ENCODE measurements at regions not wholly inside any gene's neighbourhood (a gene's known extent, or its start where the extent isn't known, plus 50 kb on each side); places are given as distances from the start of the nearest gene placed in this dataset.

DNA sequence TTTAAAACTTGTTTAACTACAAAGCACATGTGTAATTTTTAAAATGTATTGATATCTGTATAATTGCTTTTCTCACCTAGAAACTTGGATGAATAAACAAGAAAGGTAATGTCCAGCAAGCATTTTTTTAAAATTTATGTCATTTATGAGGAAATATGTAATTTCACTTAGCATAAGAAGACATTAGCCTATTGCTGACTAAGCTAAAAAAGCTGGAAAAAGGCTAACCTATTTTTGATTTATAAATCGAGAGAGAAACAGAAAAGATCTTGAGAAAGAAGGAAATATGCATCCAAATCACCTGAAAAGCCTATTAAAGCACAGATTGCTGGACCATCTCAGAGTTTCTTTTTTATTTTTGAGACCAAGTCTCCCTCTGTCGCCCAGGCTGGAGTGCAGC lies 1181.3 kb downstream of the SLITRK1 start:
- Histone ChIP-seq H3K4me2 (replicated peaks; ENCODE audit: extremely low read depth, low read length, poor library complexity, severe bottlenecking) (no peak overlapping the region), H3K9me3 (replicated peaks in 1 of 2; ENCODE audit: control insufficient read depth in 1 of 2, insufficient read depth in 1 of 2, low read length in 2 of 2) (peaks cover 2 to 5% of the 10 kb centered on the region in 2 donors), H3K27ac (ENCODE audit: low read depth in 1 of 2, low read length in 2 of 2) (no peak overlapping the region), H3K4me1 (ENCODE audit: control insufficient read depth in 1 of 2, insufficient read depth in 2 of 2, low read length in 2 of 2) (no peaks in the 10 kb centered on the region), H2AFZ (ENCODE audit: insufficient read depth, low read depth, low read length, poor library complexity, severe bottlenecking) (no peak overlapping the region), H3K9ac (ENCODE audit: insufficient read depth, low read length, poor library complexity, severe bottlenecking) (no peak overlapping the region), H3K4me3 (replicated peaks in 1 of 3; ENCODE audit: low read depth in 2 of 3, low read length in 3 of 3) (no peak overlapping the region), H4K20me1 (ENCODE audit: insufficient read depth, low read length) (no peaks in the 10 kb centered on the region), H3K79me2 (ENCODE audit: insufficient read depth, low read length) (no peaks in the 10 kb centered on the region), H3K27me3 (ENCODE audit: control insufficient read depth in 2 of 2, insufficient read depth in 2 of 2, low read length in 2 of 2) (no peaks in the 10 kb centered on the region), H3K36me3 (replicated peaks in 1 of 2; ENCODE audit: control insufficient read depth in 1 of 2, insufficient read depth in 2 of 2, low read length in 2 of 2) (no peaks in the 10 kb centered on the region)
- Mint-ChIP-seq H3K4me3 (no peak overlapping the region), H3K9me3 (peaks cover 0 to 8% (median 3%) of the 10 kb centered on the region in 7 donors), H3K27ac (no peak overlapping the region), H3K4me1 (no peaks in the 10 kb centered on the region), H3K27me3 (ENCODE audit: low read depth in 3 of 3) (peaks cover 0 to 3% (median 0%) of the 10 kb centered on the region in 3 donors), H3K36me3 (no peaks in the 10 kb centered on the region)
- TF ChIP-seq, protein P1, sequence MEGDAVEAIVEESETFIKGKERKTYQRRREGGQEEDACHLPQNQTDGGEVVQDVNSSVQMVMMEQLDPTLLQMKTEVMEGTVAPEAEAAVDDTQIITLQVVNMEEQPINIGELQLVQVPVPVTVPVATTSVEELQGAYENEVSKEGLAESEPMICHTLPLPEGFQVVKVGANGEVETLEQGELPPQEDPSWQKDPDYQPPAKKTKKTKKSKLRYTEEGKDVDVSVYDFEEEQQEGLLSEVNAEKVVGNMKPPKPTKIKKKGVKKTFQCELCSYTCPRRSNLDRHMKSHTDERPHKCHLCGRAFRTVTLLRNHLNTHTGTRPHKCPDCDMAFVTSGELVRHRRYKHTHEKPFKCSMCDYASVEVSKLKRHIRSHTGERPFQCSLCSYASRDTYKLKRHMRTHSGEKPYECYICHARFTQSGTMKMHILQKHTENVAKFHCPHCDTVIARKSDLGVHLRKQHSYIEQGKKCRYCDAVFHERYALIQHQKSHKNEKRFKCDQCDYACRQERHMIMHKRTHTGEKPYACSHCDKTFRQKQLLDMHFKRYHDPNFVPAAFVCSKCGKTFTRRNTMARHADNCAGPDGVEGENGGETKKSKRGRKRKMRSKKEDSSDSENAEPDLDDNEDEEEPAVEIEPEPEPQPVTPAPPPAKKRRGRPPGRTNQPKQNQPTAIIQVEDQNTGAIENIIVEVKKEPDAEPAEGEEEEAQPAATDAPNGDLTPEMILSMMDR (IDR thresholded peaks at IDR 0.05), result no peak
- intact Hi-C loops (cut with micrococcal nuclease), result no loop called here
- DNase-seq, result no peak
- WGBS (ENCODE audit: insufficient coverage), result 100% methylated on average over 1 of the region's 2 CpGs

DNA sequence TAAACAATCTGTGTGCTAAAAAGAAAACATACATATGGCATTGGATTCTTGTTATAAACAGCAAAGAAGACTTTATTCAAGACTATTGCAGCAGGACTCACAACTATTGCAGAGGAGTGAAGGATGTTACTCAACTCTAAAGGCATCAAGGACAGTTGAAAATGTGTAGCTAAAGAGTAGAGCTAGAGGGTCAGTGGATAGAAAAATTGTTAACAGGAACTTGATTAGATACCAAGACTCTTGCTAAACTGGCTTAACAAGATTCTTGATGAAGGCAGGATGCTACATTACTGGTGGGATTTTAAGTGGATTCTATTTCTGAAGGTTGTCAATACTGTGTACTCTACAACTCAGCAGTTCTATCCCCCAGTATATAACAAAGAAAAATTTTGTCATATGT lies 1183.3 kb downstream of the SLITRK1 start:
- no peaks in the 10 kb centered on the region for H3K4me1 Mint-ChIP-seq

More for the DNA sequence above, 1183.3 kb downstream of the SLITRK1 start:
- Histone ChIP-seq H3K4me2 (replicated peaks; ENCODE audit: extremely low read depth, low read length, poor library complexity, severe bottlenecking) (no peak overlapping the region), H3K4me1 (ENCODE audit: control insufficient read depth in 1 of 2, insufficient read depth in 2 of 2, low read length in 2 of 2) (no peaks in the 10 kb centered on the region), H3K79me2 (ENCODE audit: insufficient read depth, low read length) (no peaks in the 10 kb centered on the region), H3K4me3 (replicated peaks in 1 of 3; ENCODE audit: low read depth in 2 of 3, low read length in 3 of 3) (no peak overlapping the region), H3K36me3 (replicated peaks in 1 of 2; ENCODE audit: control insufficient read depth in 1 of 2, insufficient read depth in 2 of 2, low read length in 2 of 2) (no peaks in the 10 kb centered on the region), H3K27ac (ENCODE audit: low read depth in 1 of 2, low read length in 2 of 2) (no peak overlapping the region), H3K9ac (ENCODE audit: insufficient read depth, low read length, poor library complexity, severe bottlenecking) (no peak overlapping the region), H3K9me3 (replicated peaks in 1 of 2; ENCODE audit: control insufficient read depth in 1 of 2, insufficient read depth in 1 of 2, low read length in 2 of 2) (no peaks in the 10 kb centered on the region), H2AFZ (ENCODE audit: insufficient read depth, low read depth, low read length, poor library complexity, severe bottlenecking) (no peak overlapping the region), H4K20me1 (ENCODE audit: insufficient read depth, low read length) (no peaks in the 10 kb centered on the region), H3K27me3 (ENCODE audit: control insufficient read depth in 2 of 2, insufficient read depth in 2 of 2, low read length in 2 of 2) (no peaks in the 10 kb centered on the region)
- no peaks in the 10 kb centered on the region for H3K27me3 Mint-ChIP-seq (ENCODE audit: low read depth in 3 of 3)
- peaks cover 0 to 3% (median 0%) of the 10 kb centered on the region in 7 donors for H3K9me3 Mint-ChIP-seq
- no peak for DNase-seq
- H3K27ac Mint-ChIP-seq, result no peak overlapping the region
- intact Hi-C loops (cut with micrococcal nuclease), result no loop called here
- H3K36me3 Mint-ChIP-seq, result no peaks in the 10 kb centered on the region
- no peak overlapping the region for H3K4me3 Mint-ChIP-seq
- TF ChIP-seq, protein P1 (IDR thresholded peaks at IDR 0.05), result no peak

Measured in CD14-positive monocyte (primary cell).